Common myeloid progenitor, CD34-positive (primary cell): ENCODE measurements at regions not wholly inside any gene's neighbourhood (a gene's known extent, or its start where the extent isn't known, plus 50 kb on each side); places are given as distances from the start of the nearest gene placed in this dataset.

ENCODE experiments used
- CTCF ChIA-PET: fragments of 350-600 bp; sonication (Branson Sonifier 250); formaldehyde crosslinking; loops from one replicate; lab custom pipeline; 2021; ENCODE audit warnings: antibody characterized with exemption; lab: Charles Lee
- POLR2A ChIA-PET: fragments of 350-600 bp; sonication (Branson Sonifier 250); formaldehyde crosslinking; loops from one replicate; lab custom pipeline; 2021; ENCODE audit warnings: antibody characterized with exemption; lab: Charles Lee
- DNase-seq, 3 donors: peaks; one replicate each; pipeline versions ENCODE4 v3.0.0 to v3.0.0-alpha.2; 2013
- H3K27ac ChIP-seq, 2 experiments: 1 replicate in 1 of 2; 2 replicates in 1 of 2; pipeline ENCODE4 v1.7.0; 2013; ENCODE audit warnings: inconsistent platforms in 2 of 2, low read length in 2 of 2, mild to moderate bottlenecking in 2 of 2, low read depth in 1 of 2, moderate library complexity in 1 of 2; ENCODE audit not compliant: severe bottlenecking in 2 of 2, insufficient read depth in 1 of 2, poor library complexity in 1 of 2
- H3K27me3 ChIP-seq, 5 experiments: replicated peaks in 2 of 5; 1 replicate in 3 of 5; 2 replicates in 2 of 5; pipeline versions ENCODE4 v1.6.1 to v1.7.0; 2013; ENCODE audit warnings: low read length in 4 of 5, mild to moderate bottlenecking in 2 of 5, moderate library complexity in 2 of 5, inconsistent platforms in 1 of 5; ENCODE audit not compliant: insufficient read depth in 5 of 5, control insufficient read depth in 4 of 5
- H3K36me3 ChIP-seq, 4 experiments: 1 replicate in 2 of 4; 2 replicates in 2 of 4; pipeline versions ENCODE4 v1.6.1 to v1.7.0; 2013; ENCODE audit warnings: low read length in 3 of 4, control low read depth in 1 of 4, mild to moderate bottlenecking in 1 of 4; ENCODE audit not compliant: control insufficient read depth in 4 of 4, insufficient read depth in 4 of 4
- H3K4me1 ChIP-seq, 4 experiments: 1 replicate in 3 of 4; 2 replicates in 1 of 4; pipeline versions ENCODE4 v1.6.1 to v1.7.1; 2013; ENCODE audit warnings: low read length in 3 of 4, mild to moderate bottlenecking in 3 of 4, control low read depth in 1 of 4, inconsistent platforms in 1 of 4, moderate library complexity in 1 of 4; ENCODE audit not compliant: control insufficient read depth in 4 of 4, insufficient read depth in 4 of 4; ENCODE audit errors: control extremely low read depth in 1 of 4
- H3K4me3 ChIP-seq, 7 experiments: 1 replicate in 4 of 7; 2 replicates in 3 of 7; pipeline versions ENCODE4 v1.5.1 to v1.7.0; 2013; ENCODE audit warnings: mild to moderate bottlenecking in 7 of 7, low read length in 6 of 7, moderate library complexity in 6 of 7, inconsistent platforms in 2 of 7, low read depth in 2 of 7, control low read depth in 1 of 7; ENCODE audit not compliant: insufficient read depth in 4 of 7, control insufficient read depth in 1 of 7; ENCODE audit errors: extremely low read depth in 1 of 7
- H3K9me3 ChIP-seq, 5 experiments: 1 replicate in 4 of 5; 2 replicates in 1 of 5; pipeline versions ENCODE4 v1.6.1 to v1.7.1; 2013; ENCODE audit warnings: low read length in 4 of 5, mild to moderate bottlenecking in 2 of 5, inconsistent platforms in 1 of 5, low read depth in 1 of 5, moderate library complexity in 1 of 5; ENCODE audit not compliant: control insufficient read depth in 4 of 5, insufficient read depth in 2 of 5; ENCODE audit errors: control extremely low read depth in 1 of 5
- WGBS: methylation state at CpG from one replicate; pipeline ENCODE4 v1.1.5; 2013; ENCODE audit not compliant: insufficient coverage; 5-methylcytosine and 5-hydroxymethylcytosine counted together

DNA sequence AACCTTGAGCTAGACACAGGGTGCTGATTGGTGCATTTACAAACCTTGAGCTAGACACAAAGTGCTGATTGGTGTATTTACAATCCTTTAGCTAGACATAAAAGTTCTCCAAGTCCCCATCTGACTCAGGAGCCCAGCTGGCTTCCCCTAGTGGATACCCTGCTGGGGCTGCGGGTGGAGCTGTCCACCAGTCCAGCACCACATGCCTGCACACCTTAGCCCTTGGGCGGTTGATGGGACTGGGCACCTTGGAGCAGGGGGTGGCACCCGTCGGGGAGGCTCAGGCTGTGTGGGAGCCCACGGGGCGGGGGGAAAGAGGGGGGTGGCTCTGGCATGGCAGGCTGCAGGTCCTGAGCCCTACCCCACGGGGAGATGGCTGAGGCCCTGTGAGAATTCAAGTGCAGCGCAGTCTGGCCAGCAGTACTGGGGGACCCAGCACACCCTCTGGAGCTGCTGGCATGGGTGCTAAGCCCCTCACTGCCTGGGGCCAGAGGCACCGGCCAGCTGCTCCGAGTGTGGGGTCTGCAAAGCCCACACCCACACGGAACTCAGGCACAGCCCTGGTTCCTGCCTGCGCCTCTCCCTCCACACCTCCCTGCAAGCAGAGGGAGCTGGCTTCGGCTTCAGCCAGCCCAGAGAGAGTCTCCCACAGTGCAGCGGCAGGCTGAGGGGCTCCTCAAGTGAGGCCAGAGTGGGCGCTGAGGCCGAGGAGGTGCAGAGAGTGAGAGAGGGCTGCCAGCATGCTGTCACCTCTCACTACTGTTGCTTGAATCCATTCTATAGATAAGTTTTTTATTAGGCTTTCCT lies 369.8 kb upstream of the SMIM30 start:
- 65% methylated on average over 4 of the region's 16 CpGs for WGBS
- POLR2A ChIA-PET: no interaction called here

DNA sequence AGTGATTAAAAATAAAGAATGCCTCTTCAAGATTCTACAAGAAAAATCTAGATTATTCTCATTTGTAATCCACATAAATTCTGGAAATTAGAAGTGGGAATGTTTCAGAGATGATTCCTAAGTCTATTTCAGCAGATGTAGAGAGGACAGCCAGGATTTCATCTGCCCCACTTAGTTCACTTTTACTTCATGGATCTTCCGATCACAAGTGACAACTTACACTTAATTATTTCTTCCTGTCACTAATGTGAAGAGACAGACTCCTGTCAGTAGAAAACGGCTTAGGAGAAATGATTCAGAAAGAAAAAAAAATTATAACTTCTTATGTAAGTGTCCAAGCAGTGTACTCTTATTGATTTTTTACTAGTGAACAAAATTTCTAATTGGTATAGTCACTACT lies 368.2 kb upstream of the SMIM30 start:
- no CpG with 5 or more reads among the region's 2 CpGs for WGBS
- no peak for DNase-seq
- Histone ChIP-seq H3K27ac (no peak overlapping the region), H3K4me3 (no peak overlapping the region), H3K27me3 (no peaks in the 10 kb centered on the region), H3K36me3 (no peaks in the 10 kb centered on the region), H3K4me1 (no peaks in the 10 kb centered on the region), H3K9me3 (no peaks in the 10 kb centered on the region)
- ChIA-PET CTCF (interaction anchor here (0.6 kb wide), 1 partner anchor 27 kb away, joined by 4 read pairs; no protein-coding TSS in a partner anchor), POLR2A (no interaction called here)

More for the DNA sequence above, 369.8 kb upstream of the SMIM30 start:
- Histone ChIP-seq H3K36me3 (no peaks in the 10 kb centered on the region), H3K27ac (no peak overlapping the region), H3K27me3 (no peaks in the 10 kb centered on the region), H3K9me3 (no peaks in the 10 kb centered on the region), H3K4me1 (no peaks in the 10 kb centered on the region), H3K4me3 (no peak overlapping the region)
- CTCF ChIA-PET: no interaction called here
- DNase-seq: no peak

DNA sequence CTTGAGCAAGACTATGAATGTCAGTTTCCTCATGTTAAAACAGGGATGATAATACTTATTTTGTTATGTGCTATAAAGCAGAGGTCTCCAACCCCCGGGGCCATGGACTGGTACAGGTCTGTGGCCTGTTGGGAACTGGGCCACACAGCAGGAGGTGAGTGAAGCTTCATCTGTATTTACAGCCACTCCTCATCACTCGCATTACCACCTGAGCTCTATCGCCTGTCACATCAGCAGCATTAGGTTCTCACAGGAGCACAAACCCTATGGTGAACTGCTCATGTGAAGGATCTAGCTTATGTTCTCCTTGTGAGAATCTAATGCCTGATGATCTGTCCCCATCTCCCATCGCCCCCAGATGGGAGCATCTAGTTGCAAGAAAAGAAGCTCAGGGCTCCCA lies 365.3 kb upstream of the SMIM30 start:
- no peaks in the 10 kb centered on the region for H3K36me3 ChIP-seq
- no peaks in the 10 kb centered on the region for H3K9me3 ChIP-seq
- no CpG with 5 or more reads among the region's 4 CpGs for WGBS
- no peak for DNase-seq
- POLR2A ChIA-PET: no interaction called here
- no peaks in the 10 kb centered on the region for H3K4me1 ChIP-seq
- CTCF ChIA-PET: no interaction called here
- H3K27ac ChIP-seq: no peak overlapping the region
- H3K4me3 ChIP-seq: no peak overlapping the region
- no peaks in the 10 kb centered on the region for H3K27me3 ChIP-seq

DNA sequence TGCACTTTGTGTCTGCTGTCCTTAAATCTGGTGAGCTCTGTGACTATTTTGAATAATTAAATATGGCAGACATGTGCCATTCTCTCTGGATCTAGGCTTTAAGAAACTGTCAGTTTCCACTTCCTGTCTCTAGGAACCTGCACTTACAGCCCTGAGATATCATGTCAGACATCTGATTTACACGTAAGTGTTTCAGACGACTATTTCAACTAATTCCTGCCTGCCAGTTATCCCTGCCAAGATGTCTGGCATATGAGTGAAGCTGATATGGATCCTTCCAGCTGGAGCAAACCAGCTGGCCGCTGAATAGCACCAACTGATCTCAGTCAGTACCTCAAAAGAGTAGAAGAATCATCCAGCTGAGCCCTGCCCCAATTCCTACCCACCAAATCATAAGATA lies 362.2 kb upstream of the SMIM30 start:
- CTCF ChIA-PET: no interaction called here
- POLR2A ChIA-PET: no interaction called here

DNA sequence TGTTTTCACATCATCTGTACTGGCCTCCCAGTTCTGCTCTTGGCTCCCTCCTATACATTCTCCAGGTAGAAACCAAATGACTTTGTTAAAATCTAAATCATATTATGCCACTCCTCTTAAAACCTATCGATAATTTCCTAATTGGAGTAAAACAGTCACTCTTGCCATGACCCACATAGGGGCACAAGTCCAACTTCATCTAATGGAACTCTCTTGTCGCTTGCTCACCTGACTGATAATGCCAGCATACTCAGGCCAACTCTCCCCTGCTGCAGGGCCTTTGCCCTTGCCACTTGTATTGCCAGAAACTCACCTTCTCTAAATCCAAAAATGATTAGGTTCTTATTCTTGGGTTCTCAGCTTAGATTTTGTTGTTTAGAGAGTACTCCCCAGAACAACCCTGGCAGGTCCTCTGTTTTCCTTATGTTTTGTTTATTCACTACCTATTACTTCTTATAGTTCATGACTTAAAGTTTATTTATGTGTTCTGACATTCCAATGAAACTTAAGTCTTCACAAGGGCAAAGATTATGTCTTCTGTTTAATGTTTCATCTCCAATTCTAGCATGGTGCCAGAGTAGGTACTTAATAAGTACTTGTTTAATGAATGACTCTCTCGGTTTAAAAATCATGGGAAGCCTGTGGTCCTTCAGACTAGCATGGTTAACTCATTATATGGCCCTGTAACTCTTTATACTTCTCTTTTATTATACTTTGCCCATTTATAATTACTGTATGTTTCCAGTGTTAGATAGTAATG lies 345.9 kb upstream of the SMIM30 start:
- 100% methylated on average over 2 of the region's 3 CpGs for WGBS
- peaks cover 0 to 3% (median 0%) of the 10 kb centered on the region in 5 experiments for H3K9me3 ChIP-seq
- no peaks in the 10 kb centered on the region for H3K4me1 ChIP-seq
- POLR2A ChIA-PET: no interaction called here
- H3K36me3 ChIP-seq: no peaks in the 10 kb centered on the region
- H3K27me3 ChIP-seq: no peaks in the 10 kb centered on the region
- no peak overlapping the region for H3K4me3 ChIP-seq
- DNase-seq: no peak
- CTCF ChIA-PET: no interaction called here
- H3K27ac ChIP-seq: no peak overlapping the region

More for the DNA sequence above, 362.2 kb upstream of the SMIM30 start:
- 80% methylated on average over 3 of the region's 3 CpGs for WGBS
- DNase-seq: no peak
- H3K4me1 ChIP-seq: no peaks in the 10 kb centered on the region
- no peak overlapping the region for H3K27ac ChIP-seq
- H3K9me3 ChIP-seq: peaks cover 0 to 1% (median 0%) of the 10 kb centered on the region in 5 experiments
- H3K4me3 ChIP-seq: no peak overlapping the region
- no peaks in the 10 kb centered on the region for H3K27me3 ChIP-seq
- no peaks in the 10 kb centered on the region for H3K36me3 ChIP-seq

DNA sequence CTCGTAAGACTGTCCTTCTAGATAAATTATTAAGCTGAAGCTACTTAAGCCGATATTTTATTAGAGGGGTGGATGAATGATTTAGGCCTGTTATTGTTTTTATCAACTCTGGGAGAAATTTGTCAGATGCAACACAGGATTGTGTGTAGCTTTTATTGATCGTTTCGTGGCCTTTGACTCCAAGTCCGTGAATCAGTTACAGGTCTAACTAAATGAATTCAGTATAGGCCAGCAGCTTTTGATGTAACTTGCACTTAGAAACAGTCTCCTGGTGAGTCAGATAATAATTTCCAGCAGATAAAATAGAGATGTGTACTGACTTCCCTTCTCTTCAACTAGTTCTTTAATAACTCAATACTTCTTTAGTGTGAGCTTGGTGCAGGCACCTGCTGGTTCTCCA lies 341.7 kb upstream of the SMIM30 start:
- H3K4me1 ChIP-seq: no peaks in the 10 kb centered on the region
- H3K9me3 ChIP-seq: peaks cover 0 to 5% (median 0%) of the 10 kb centered on the region in 5 experiments
- ChIA-PET CTCF (no interaction called here), POLR2A (no interaction called here)
- no peaks in the 10 kb centered on the region for H3K36me3 ChIP-seq
- no peak for DNase-seq
- WGBS: 95% methylated on average over 3 of the region's 5 CpGs
- H3K27me3 ChIP-seq: no peaks in the 10 kb centered on the region
- H3K4me3 ChIP-seq: no peak overlapping the region
- H3K27ac ChIP-seq: no peak overlapping the region

DNA sequence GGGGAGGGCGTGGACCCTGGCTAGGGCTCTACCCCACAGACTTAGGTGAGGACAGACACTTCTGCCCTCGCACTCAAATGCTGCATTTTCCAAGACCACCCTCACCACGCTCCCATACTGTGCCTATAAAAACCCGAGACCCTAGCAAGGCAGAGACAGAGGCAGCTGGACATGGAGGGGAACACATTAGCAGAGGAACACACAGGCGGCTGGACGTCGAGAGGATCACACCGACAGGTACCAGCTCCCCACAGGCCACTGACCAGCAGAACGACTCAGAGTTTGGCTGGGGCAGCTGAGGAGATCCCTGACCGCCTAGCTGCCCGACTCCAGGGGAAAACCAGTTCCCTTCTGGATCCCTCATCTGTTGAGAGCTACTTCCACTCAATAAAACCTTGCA lies 338.2 kb upstream of the SMIM30 start:
- no peaks in the 10 kb centered on the region for H3K4me1 ChIP-seq
- no peaks in the 10 kb centered on the region for H3K27me3 ChIP-seq
- peaks cover 0 to 2% (median 0%) of the 10 kb centered on the region in 5 experiments for H3K9me3 ChIP-seq
- H3K4me3 ChIP-seq: no peak overlapping the region
- H3K27ac ChIP-seq: no peak overlapping the region
- 93% methylated on average over 9 of the region's 11 CpGs for WGBS
- no peaks in the 10 kb centered on the region for H3K36me3 ChIP-seq
- DNase-seq: no peak
- CTCF ChIA-PET: no interaction called here
- POLR2A ChIA-PET: no interaction called here
